Right lobe of liver (tissue), 4 donors: ENCODE measurements at regions not wholly inside any gene's neighbourhood (a gene's known extent, or its start where the extent isn't known, plus 50 kb on each side); places are given as distances from the start of the nearest gene placed in this dataset.
"Not testable (repeated sequence)": the region's sequence is repeated elsewhere in the genome, so short reads cannot be mapped to it uniquely, and the experiment has no call there.

Experiments
- POLR2A ChIP-seq: fragments of 450-650 bp; IDR thresholded peaks from one replicate; pipeline ENCODE4 v1.6.1; 2017; ENCODE audit warnings: antibody characterized with exemption, mild to moderate bottlenecking
- TF ChIP-seq, protein P1 (sequence below), 4 donors: fragments of 200-600 bp in 3 of 4; fragments of 450-650 bp in 1 of 4; IDR thresholded peaks; one replicate each; pipeline versions ENCODE4 v1.5.1 to v1.8.0; 2016 to 2022; ENCODE audit warnings: antibody characterized with exemption in 4 of 4, mild to moderate bottlenecking in 2 of 4
- donor health status: DM: no; HTN: no; CAD: no.
- donor health status: DM: no; HTN: no; CAD: no.
- donor health status: DM: no; HTN: yes; CAD: no.

GRCh38 chr4:168008112-168008511 lies 84.2 kb upstream of the ANXA10 start:
- TF ChIP-seq, protein P1, sequence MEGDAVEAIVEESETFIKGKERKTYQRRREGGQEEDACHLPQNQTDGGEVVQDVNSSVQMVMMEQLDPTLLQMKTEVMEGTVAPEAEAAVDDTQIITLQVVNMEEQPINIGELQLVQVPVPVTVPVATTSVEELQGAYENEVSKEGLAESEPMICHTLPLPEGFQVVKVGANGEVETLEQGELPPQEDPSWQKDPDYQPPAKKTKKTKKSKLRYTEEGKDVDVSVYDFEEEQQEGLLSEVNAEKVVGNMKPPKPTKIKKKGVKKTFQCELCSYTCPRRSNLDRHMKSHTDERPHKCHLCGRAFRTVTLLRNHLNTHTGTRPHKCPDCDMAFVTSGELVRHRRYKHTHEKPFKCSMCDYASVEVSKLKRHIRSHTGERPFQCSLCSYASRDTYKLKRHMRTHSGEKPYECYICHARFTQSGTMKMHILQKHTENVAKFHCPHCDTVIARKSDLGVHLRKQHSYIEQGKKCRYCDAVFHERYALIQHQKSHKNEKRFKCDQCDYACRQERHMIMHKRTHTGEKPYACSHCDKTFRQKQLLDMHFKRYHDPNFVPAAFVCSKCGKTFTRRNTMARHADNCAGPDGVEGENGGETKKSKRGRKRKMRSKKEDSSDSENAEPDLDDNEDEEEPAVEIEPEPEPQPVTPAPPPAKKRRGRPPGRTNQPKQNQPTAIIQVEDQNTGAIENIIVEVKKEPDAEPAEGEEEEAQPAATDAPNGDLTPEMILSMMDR (IDR thresholded peaks at IDR 0.05): not testable (repeated sequence)
- not testable (repeated sequence) for TF ChIP-seq POLR2A
